ENCODE measurements at regions not wholly inside any gene's neighbourhood (a gene's known extent, or its start where the extent isn't known, plus 50 kb on each side); places are given as distances from the start of the nearest gene placed in this dataset.

- Mint-ChIP-seq H3K36me3 (peaks cover 5% of the 10 kb centered on the region), H3K4me1 (ENCODE audit: low read depth) (no peaks in the 10 kb centered on the region), H3K27me3 (no peaks in the 10 kb centered on the region)
These were observed 447.3 kb downstream of the RAB28 start for GRCh38 chr4:13036841-13037240.

GRCh38 chr4:13032936-13033335 is 451.2 kb downstream of the RAB28 start:
- Mint-ChIP-seq H3K4me1 (ENCODE audit: low read depth) (no peaks in the 10 kb centered on the region), H3K27me3 (no peaks in the 10 kb centered on the region), H3K27ac (no peak overlapping the region), H3K9me3 (ENCODE audit: low read depth) (no peaks in the 10 kb centered on the region), H3K4me3 (no peak overlapping the region), H3K36me3 (peaks cover 5% of the 10 kb centered on the region)

More at GRCh38 chr4:13036841-13037240, 447.3 kb downstream of the RAB28 start:
- Mint-ChIP-seq H3K27ac (no peak overlapping the region), H3K4me3 (no peak overlapping the region), H3K9me3 (ENCODE audit: low read depth) (no peaks in the 10 kb centered on the region)

- H3K4me1 Mint-ChIP-seq (ENCODE audit: low read depth), result no peaks in the 10 kb centered on the region
- H3K4me3 Mint-ChIP-seq, result no peak overlapping the region
- no peak overlapping the region for H3K27ac Mint-ChIP-seq
- H3K36me3 Mint-ChIP-seq, result no peaks in the 10 kb centered on the region
- H3K27me3 Mint-ChIP-seq, result peaks cover 4% of the 10 kb centered on the region
- peaks cover 5% of the 10 kb centered on the region for H3K9me3 Mint-ChIP-seq (ENCODE audit: low read depth)
These were observed 459.7 kb downstream of the RAB28 start for GRCh38 chr4:13024147-13025105.

- Mint-ChIP-seq H3K4me3 (no peak overlapping the region), H3K9me3 (ENCODE audit: low read depth) (peaks cover 3% of the 10 kb centered on the region), H3K27me3 (no peaks in the 10 kb centered on the region), H3K27ac (no peak overlapping the region), H3K36me3 (peaks cover 5% of the 10 kb centered on the region), H3K4me1 (ENCODE audit: low read depth) (no peaks in the 10 kb centered on the region)
These were observed 476.2 kb downstream of the RAB28 start for GRCh38 chr4:13007802-13008470.

GRCh38 chr4:12993923-12994322 is 490.2 kb downstream of the RAB28 start:
- Mint-ChIP-seq H3K27ac (no peak overlapping the region), H3K4me3 (no peak overlapping the region), H3K9me3 (ENCODE audit: low read depth) (peaks cover 12% of the 10 kb centered on the region), H3K27me3 (no peaks in the 10 kb centered on the region), H3K4me1 (ENCODE audit: low read depth) (no peaks in the 10 kb centered on the region), H3K36me3 (peaks cover 6% of the 10 kb centered on the region)

- Mint-ChIP-seq H3K36me3 (peaks cover 3% of the 10 kb centered on the region), H3K27me3 (no peaks in the 10 kb centered on the region), H3K4me3 (no peak overlapping the region), H3K4me1 (ENCODE audit: low read depth) (no peaks in the 10 kb centered on the region), H3K27ac (no peak overlapping the region), H3K9me3 (ENCODE audit: low read depth) (peaks cover 7% of the 10 kb centered on the region)
These were observed 496.9 kb downstream of the RAB28 start for GRCh38 chr4:12987284-12987683.

GRCh38 chr4:12979797-12980196 is 504.3 kb downstream of the RAB28 start:
- Mint-ChIP-seq H3K27me3 (no peaks in the 10 kb centered on the region), H3K4me1 (ENCODE audit: low read depth) (no peaks in the 10 kb centered on the region), H3K36me3 (peaks cover 4% of the 10 kb centered on the region), H3K9me3 (ENCODE audit: low read depth) (peaks cover 7% of the 10 kb centered on the region), H3K27ac (no peak overlapping the region), H3K4me3 (no peak overlapping the region)

- Mint-ChIP-seq H3K9me3 (ENCODE audit: low read depth) (peaks cover 7% of the 10 kb centered on the region), H3K4me1 (ENCODE audit: low read depth) (no peaks in the 10 kb centered on the region), H3K36me3 (peaks cover 4% of the 10 kb centered on the region), H3K27me3 (no peaks in the 10 kb centered on the region), H3K27ac (no peak overlapping the region), H3K4me3 (no peak overlapping the region)
These were observed 505.8 kb downstream of the RAB28 start for GRCh38 chr4:12978310-12978709.

GRCh38 chr4:12975511-12975910 is 508.6 kb downstream of the RAB28 start:
- no peak overlapping the region for H3K4me3 Mint-ChIP-seq
- H3K36me3 Mint-ChIP-seq, result no peaks in the 10 kb centered on the region
- H3K27ac Mint-ChIP-seq, result no peak overlapping the region
- H3K4me1 Mint-ChIP-seq (ENCODE audit: low read depth), result no peaks in the 10 kb centered on the region
- no peaks in the 10 kb centered on the region for H3K9me3 Mint-ChIP-seq (ENCODE audit: low read depth)
- no peaks in the 10 kb centered on the region for H3K27me3 Mint-ChIP-seq

- H3K36me3 Mint-ChIP-seq, result no peaks in the 10 kb centered on the region
- H3K4me1 Mint-ChIP-seq (ENCODE audit: low read depth), result no peaks in the 10 kb centered on the region
- no peaks in the 10 kb centered on the region for H3K27me3 Mint-ChIP-seq
- no peak overlapping the region for H3K4me3 Mint-ChIP-seq
- H3K27ac Mint-ChIP-seq, result no peak overlapping the region
- H3K9me3 Mint-ChIP-seq (ENCODE audit: low read depth), result no peaks in the 10 kb centered on the region
These were observed 510.6 kb downstream of the RAB28 start for GRCh38 chr4:12973522-12973921.

- H3K36me3 Mint-ChIP-seq, result no peaks in the 10 kb centered on the region
- no peak overlapping the region for H3K4me3 Mint-ChIP-seq
- no peaks in the 10 kb centered on the region for H3K4me1 Mint-ChIP-seq (ENCODE audit: low read depth)
- H3K9me3 Mint-ChIP-seq (ENCODE audit: low read depth), result no peaks in the 10 kb centered on the region
- no peaks in the 10 kb centered on the region for H3K27me3 Mint-ChIP-seq
- no peak overlapping the region for H3K27ac Mint-ChIP-seq
These were observed 515.8 kb downstream of the RAB28 start for GRCh38 chr4:12968345-12968744.

GRCh38 chr4:12966726-12967125 is 517.4 kb downstream of the RAB28 start:
- Mint-ChIP-seq H3K4me3 (no peak overlapping the region), H3K9me3 (ENCODE audit: low read depth) (no peaks in the 10 kb centered on the region), H3K36me3 (no peaks in the 10 kb centered on the region), H3K27me3 (no peaks in the 10 kb centered on the region), H3K27ac (no peak overlapping the region), H3K4me1 (ENCODE audit: low read depth) (no peaks in the 10 kb centered on the region)

GRCh38 chr4:12965334-12965733 is 518.8 kb downstream of the RAB28 start:
- H3K4me1 Mint-ChIP-seq (ENCODE audit: low read depth), result no peaks in the 10 kb centered on the region
- no peaks in the 10 kb centered on the region for H3K36me3 Mint-ChIP-seq
- no peaks in the 10 kb centered on the region for H3K9me3 Mint-ChIP-seq (ENCODE audit: low read depth)
- H3K27me3 Mint-ChIP-seq, result no peaks in the 10 kb centered on the region
- H3K4me3 Mint-ChIP-seq, result no peak overlapping the region
- no peak overlapping the region for H3K27ac Mint-ChIP-seq

- Mint-ChIP-seq H3K27me3 (no peaks in the 10 kb centered on the region), H3K9me3 (ENCODE audit: low read depth) (no peaks in the 10 kb centered on the region), H3K4me3 (no peak overlapping the region), H3K36me3 (no peaks in the 10 kb centered on the region), H3K4me1 (ENCODE audit: low read depth) (no peaks in the 10 kb centered on the region), H3K27ac (no peak overlapping the region)
These were observed 520.2 kb downstream of the RAB28 start for GRCh38 chr4:12963912-12964311.

- Mint-ChIP-seq H3K27ac (no peak overlapping the region), H3K9me3 (ENCODE audit: low read depth) (no peaks in the 10 kb centered on the region), H3K36me3 (no peaks in the 10 kb centered on the region), H3K27me3 (no peaks in the 10 kb centered on the region), H3K4me1 (ENCODE audit: low read depth) (no peaks in the 10 kb centered on the region), H3K4me3 (no peak overlapping the region)
These were observed 520.8 kb downstream of the RAB28 start for GRCh38 chr4:12963291-12963690.

All from activated naive CD8-positive, alpha-beta T cell (primary cell).